ENCODE measurements at regions not wholly inside any gene's neighbourhood (a gene's known extent, or its start where the extent isn't known, plus 50 kb on each side); places are given as distances from the start of the nearest gene placed in this dataset.

GRCh38 chr2:40831321-40831873 is 379.5 kb upstream of the SLC8A1 start:
- Histone ChIP-seq H3K9me3 (no peaks in the 10 kb centered on the region), H3K4me3 (ENCODE audit: low read depth in 1 of 2, low read length in 1 of 2) (no peak overlapping the region), H3K4me1 (ENCODE audit: control insufficient read depth in 1 of 2, insufficient read depth in 1 of 2, low read depth in 1 of 2, low read length in 1 of 2) (no peaks in the 10 kb centered on the region), H3K27me3 (no peaks in the 10 kb centered on the region), H3K36me3 (no peaks in the 10 kb centered on the region), H3K27ac (no peak overlapping the region)
- no peak for TF ChIP-seq CTCF (IDR thresholded peaks at IDR 0.05)

GRCh38 chr2:40841856-40842255 is 390.0 kb upstream of the SLC8A1 start:
- no peaks in the 10 kb centered on the region for H3K9me3 ChIP-seq
- no peaks in the 10 kb centered on the region for H3K27me3 ChIP-seq
- no peak for TF ChIP-seq CTCF (IDR thresholded peaks at IDR 0.05)
- H3K36me3 ChIP-seq, result no peaks in the 10 kb centered on the region
- no peak overlapping the region for H3K4me3 ChIP-seq (ENCODE audit: low read depth in 1 of 2, low read length in 1 of 2)
- H3K4me1 ChIP-seq (ENCODE audit: control insufficient read depth in 1 of 2, insufficient read depth in 1 of 2, low read depth in 1 of 2, low read length in 1 of 2), result no peaks in the 10 kb centered on the region
- H3K27ac ChIP-seq, result no peak overlapping the region

- no peak for TF ChIP-seq CTCF (IDR thresholded peaks at IDR 0.05)
- H3K4me3 ChIP-seq (ENCODE audit: low read depth in 1 of 2, low read length in 1 of 2), result no peak overlapping the region
- no peaks in the 10 kb centered on the region for H3K36me3 ChIP-seq
- no peaks in the 10 kb centered on the region for H3K9me3 ChIP-seq
- H3K4me1 ChIP-seq (ENCODE audit: control insufficient read depth in 1 of 2, insufficient read depth in 1 of 2, low read depth in 1 of 2, low read length in 1 of 2), result no peaks in the 10 kb centered on the region
- H3K27me3 ChIP-seq, result no peaks in the 10 kb centered on the region
- no peak overlapping the region for H3K27ac ChIP-seq
These were observed 392.7 kb upstream of the SLC8A1 start for GRCh38 chr2:40844353-40845277.

GRCh38 chr2:40851661-40852060 is 399.8 kb upstream of the SLC8A1 start:
- no peaks in the 10 kb centered on the region for H3K4me1 ChIP-seq (ENCODE audit: control insufficient read depth in 1 of 2, insufficient read depth in 1 of 2, low read depth in 1 of 2, low read length in 1 of 2)
- no peaks in the 10 kb centered on the region for H3K36me3 ChIP-seq
- TF ChIP-seq CTCF (IDR thresholded peaks at IDR 0.05), result no peak
- H3K27me3 ChIP-seq, result no peaks in the 10 kb centered on the region
- H3K4me3 ChIP-seq (ENCODE audit: low read depth in 1 of 2, low read length in 1 of 2), result no peak overlapping the region
- H3K9me3 ChIP-seq, result no peaks in the 10 kb centered on the region
- no peak overlapping the region for H3K27ac ChIP-seq

- Histone ChIP-seq H3K9me3 (no peaks in the 10 kb centered on the region), H3K27ac (no peak overlapping the region), H3K36me3 (no peaks in the 10 kb centered on the region), H3K27me3 (no peaks in the 10 kb centered on the region), H3K4me1 (ENCODE audit: control insufficient read depth in 1 of 2, insufficient read depth in 1 of 2, low read depth in 1 of 2, low read length in 1 of 2) (no peaks in the 10 kb centered on the region), H3K4me3 (ENCODE audit: low read depth in 1 of 2, low read length in 1 of 2) (no peak overlapping the region)
- TF ChIP-seq CTCF (IDR thresholded peaks at IDR 0.05), result no peak
These were observed 407.7 kb upstream of the SLC8A1 start for GRCh38 chr2:40859617-40860016.
